B cell (primary cell): ENCODE measurements at regions not wholly inside any gene's neighbourhood (a gene's known extent, or its start where the extent isn't known, plus 50 kb on each side); places are given as distances from the start of the nearest gene placed in this dataset.

Experiments used
- ATAC-seq: fragments of 200-7000 bp; cut with Tn5 transposase; one replicate; pipeline ENCODE4 v1.10.0; 2021; ENCODE audit warnings: low read depth, mild to moderate bottlenecking, moderate number of reproducible peaks, moderate library complexity
- CTCF ChIA-PET: fragments of 350-600 bp; sonication (Branson Sonifier 250); formaldehyde crosslinking; loops from one replicate; lab custom pipeline; 2021; ENCODE audit warnings: antibody characterized with exemption, inconsistent platforms; lab: Charles Lee
- POLR2A ChIA-PET: fragments of 350-600 bp; sonication (Branson Sonifier 250); formaldehyde crosslinking; loops from one replicate; lab custom pipeline; 2021; ENCODE audit warnings: antibody characterized with exemption; lab: Charles Lee
- DNase-seq: peaks from one replicate; pipeline ENCODE4 v3.0.0; 2013
- H2AFZ ChIP-seq: 2 replicates; pipeline ENCODE4 v1.6.1; 2012; ENCODE audit warnings: mild to moderate bottlenecking, low read depth, low read length; ENCODE audit not compliant: insufficient read depth, poor library complexity, severe bottlenecking
- H3K27ac ChIP-seq, 2 donors: 1 replicate in 1 of 2; 2 replicates in 1 of 2; pipeline ENCODE4 v1.5.1; 2012 to 2013; ENCODE audit warnings: low read length in 2 of 2, mild to moderate bottlenecking in 2 of 2, moderate library complexity in 1 of 2
- H3K27me3 ChIP-seq, 4 experiments: fragments of 200-600 bp in 1 of 4; sonication (generic) in 1 of 4; replicated peaks in 1 of 4; 1 replicate in 2 of 4; 2 replicates in 2 of 4; pipeline versions ENCODE4 v1.6.1 to v1.7.0; 2013 to 2016; ENCODE audit warnings: low read length in 3 of 4, mild to moderate bottlenecking in 2 of 4, mixed read lengths in 1 of 4, moderate library complexity in 1 of 4; ENCODE audit not compliant: insufficient read depth in 4 of 4, control insufficient read depth in 3 of 4; ENCODE audit errors: control extremely low read depth in 1 of 4
- H3K36me3 ChIP-seq, 2 experiments: replicated peaks in 1 of 2; 1 replicate in 1 of 2; 2 replicates in 1 of 2; pipeline versions ENCODE4 v1.6.1 to v1.7.1; 2013; ENCODE audit warnings: low read length in 1 of 2; ENCODE audit not compliant: insufficient read depth in 2 of 2, control insufficient read depth in 1 of 2; ENCODE audit errors: control extremely low read depth in 1 of 2, extremely low read depth in 1 of 2
- H3K4me1 ChIP-seq, 2 donors: fragments of 200-600 bp in 1 of 2; sonication (generic) in 1 of 2; 1 replicate in 1 of 2; 2 replicates in 1 of 2; pipeline versions ENCODE4 v1.5.1 to v1.6.1; 2013 to 2017; ENCODE audit warnings: low read length in 2 of 2; ENCODE audit not compliant: control insufficient read depth in 2 of 2, insufficient read depth in 2 of 2
- H3K4me2 ChIP-seq: replicated peaks from 2 replicates; pipeline ENCODE3; 2012; ENCODE audit warnings: mild to moderate bottlenecking, low read depth, low read length; ENCODE audit not compliant: poor library complexity, severe bottlenecking
- H3K4me3 ChIP-seq, 5 experiments: fragments of 200-600 bp in 1 of 5; sonication (generic) in 1 of 5; 1 replicate in 3 of 5; 2 replicates in 2 of 5; pipeline versions ENCODE4 v1.5.1 to v1.7.0; 2011 to 2016; ENCODE audit warnings: low read length in 4 of 5, mild to moderate bottlenecking in 4 of 5, low read depth in 2 of 5, control low read depth in 1 of 5, moderate library complexity in 1 of 5; ENCODE audit not compliant: insufficient read depth in 1 of 5; ENCODE audit errors: control extremely low read depth in 1 of 5, extremely low read depth in 1 of 5
- H3K79me2 ChIP-seq: fragments of 200-600 bp; sonication (generic); one replicate; pipeline ENCODE4 v1.6.0; 2016; ENCODE audit warnings: low read length; ENCODE audit not compliant: control insufficient read depth, insufficient read depth
- H3K9ac ChIP-seq: fragments of 200-600 bp; sonication (generic); 2 replicates; pipeline ENCODE4 v1.6.1; 2017; ENCODE audit warnings: mild to moderate bottlenecking, low read length, moderate library complexity
- H3K9me3 ChIP-seq, 3 donors: one replicate each; pipeline versions ENCODE4 v1.6.1 to v1.7.1; 2013; ENCODE audit warnings: low read length in 2 of 3; ENCODE audit not compliant: control insufficient read depth in 2 of 3, insufficient read depth in 1 of 3; ENCODE audit errors: control extremely low read depth in 1 of 3
- H4K20me1 ChIP-seq: 2 replicates; pipeline ENCODE4 v1.6.0; 2012; ENCODE audit warnings: mild to moderate bottlenecking, low read length; ENCODE audit not compliant: insufficient read depth, control insufficient read depth, poor library complexity, severe bottlenecking
- H3K27ac Mint-ChIP-seq: one replicate; pipeline ENCODE4 v1.8.0; 2021; ENCODE audit warnings: mixed read lengths
- H3K27me3 Mint-ChIP-seq: one replicate; pipeline ENCODE4 v1.8.0; 2021; ENCODE audit warnings: mixed read lengths
- H3K4me1 Mint-ChIP-seq: one replicate; pipeline ENCODE4 v1.8.0; 2021; ENCODE audit warnings: mixed read lengths
- H3K4me3 Mint-ChIP-seq: one replicate; pipeline ENCODE4 v1.8.0; 2021; ENCODE audit warnings: mixed read lengths
- H3K9me3 Mint-ChIP-seq: one replicate; pipeline ENCODE4 v1.8.0; 2022; ENCODE audit warnings: mixed read lengths; ENCODE audit not compliant: insufficient read depth
- EZH2 ChIP-seq: IDR thresholded peaks from 2 replicates; pipeline ENCODE4 v1.6.1; 2012; ENCODE audit warnings: borderline replicate concordance, low read depth, mild to moderate bottlenecking, moderate library complexity, low read length; ENCODE audit not compliant: insufficient read depth, poor library complexity, severe bottlenecking
- WGBS: methylation state at CpG from one replicate; pipeline ENCODE4 v1.1.5; 2013; ENCODE audit warnings: missing lambda C conversion rate; ENCODE audit not compliant: insufficient coverage; 5-methylcytosine and 5-hydroxymethylcytosine counted together
- intact Hi-C: fragments of 100-400 bp; cut with micrococcal nuclease; formaldehyde crosslinking; loops from one replicate; pipeline ENCODE4 v1.10.0; 2022
- TF ChIP-seq, protein P1 (sequence below): fragments of 200-600 bp; IDR thresholded peaks from one replicate; pipeline ENCODE4 v1.8.0; 2022; ENCODE audit warnings: antibody characterized with exemption, mild to moderate bottlenecking

DNA sequence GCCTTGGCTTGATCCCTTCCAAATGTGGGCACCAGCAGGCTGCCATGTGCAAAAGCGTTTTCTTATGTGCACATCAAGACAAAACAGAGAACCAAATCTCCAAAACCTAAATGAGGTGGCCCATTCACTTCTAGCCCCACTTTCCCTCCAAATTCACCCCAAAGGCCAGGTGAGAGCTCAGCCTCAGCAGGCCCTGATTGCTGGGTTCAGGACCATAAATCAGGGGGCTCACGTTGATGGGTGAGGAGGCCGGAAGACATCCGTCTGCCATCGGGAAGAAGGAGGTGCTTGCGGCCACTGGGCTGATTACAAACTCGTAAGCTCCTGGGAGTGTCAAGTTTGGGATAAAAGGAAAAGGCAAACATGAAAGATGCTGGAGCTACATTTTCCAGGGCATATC lies 86.7 kb upstream of the CLDN14 start:
- H3K27ac ChIP-seq, result no peak overlapping the region
- no peaks in the 10 kb centered on the region for H3K79me2 ChIP-seq
- H3K27me3 Mint-ChIP-seq, result peaks cover 19% of the 10 kb centered on the region
- H3K4me1 Mint-ChIP-seq, result no peaks in the 10 kb centered on the region
- no peaks in the 10 kb centered on the region for H4K20me1 ChIP-seq
- no peak overlapping the region for H3K4me2 ChIP-seq
- ChIA-PET POLR2A (no interaction called here), CTCF (no interaction called here)
- no peaks in the 10 kb centered on the region for H3K9me3 Mint-ChIP-seq
- H3K4me3 Mint-ChIP-seq, result no peak overlapping the region
- 96% methylated on average over 7 of the region's 7 CpGs for WGBS
- DNase-seq, result no peak
- TF ChIP-seq EZH2, result no peak
- TF ChIP-seq, protein P1, sequence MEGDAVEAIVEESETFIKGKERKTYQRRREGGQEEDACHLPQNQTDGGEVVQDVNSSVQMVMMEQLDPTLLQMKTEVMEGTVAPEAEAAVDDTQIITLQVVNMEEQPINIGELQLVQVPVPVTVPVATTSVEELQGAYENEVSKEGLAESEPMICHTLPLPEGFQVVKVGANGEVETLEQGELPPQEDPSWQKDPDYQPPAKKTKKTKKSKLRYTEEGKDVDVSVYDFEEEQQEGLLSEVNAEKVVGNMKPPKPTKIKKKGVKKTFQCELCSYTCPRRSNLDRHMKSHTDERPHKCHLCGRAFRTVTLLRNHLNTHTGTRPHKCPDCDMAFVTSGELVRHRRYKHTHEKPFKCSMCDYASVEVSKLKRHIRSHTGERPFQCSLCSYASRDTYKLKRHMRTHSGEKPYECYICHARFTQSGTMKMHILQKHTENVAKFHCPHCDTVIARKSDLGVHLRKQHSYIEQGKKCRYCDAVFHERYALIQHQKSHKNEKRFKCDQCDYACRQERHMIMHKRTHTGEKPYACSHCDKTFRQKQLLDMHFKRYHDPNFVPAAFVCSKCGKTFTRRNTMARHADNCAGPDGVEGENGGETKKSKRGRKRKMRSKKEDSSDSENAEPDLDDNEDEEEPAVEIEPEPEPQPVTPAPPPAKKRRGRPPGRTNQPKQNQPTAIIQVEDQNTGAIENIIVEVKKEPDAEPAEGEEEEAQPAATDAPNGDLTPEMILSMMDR, result no peak
- no peak overlapping the region for H2AFZ ChIP-seq
- ATAC-seq, result no peak
- intact Hi-C loops, result no loop called here
- H3K4me3 ChIP-seq, result no peak overlapping the region
- H3K9me3 ChIP-seq, result no peaks in the 10 kb centered on the region
- peaks cover 0 to 4% (median 0%) of the 10 kb centered on the region in 4 experiments for H3K27me3 ChIP-seq
- H3K9ac ChIP-seq, result no peak overlapping the region
- no peaks in the 10 kb centered on the region for H3K4me1 ChIP-seq
- H3K27ac Mint-ChIP-seq, result no peak overlapping the region
- H3K36me3 ChIP-seq, result no peaks in the 10 kb centered on the region

DNA sequence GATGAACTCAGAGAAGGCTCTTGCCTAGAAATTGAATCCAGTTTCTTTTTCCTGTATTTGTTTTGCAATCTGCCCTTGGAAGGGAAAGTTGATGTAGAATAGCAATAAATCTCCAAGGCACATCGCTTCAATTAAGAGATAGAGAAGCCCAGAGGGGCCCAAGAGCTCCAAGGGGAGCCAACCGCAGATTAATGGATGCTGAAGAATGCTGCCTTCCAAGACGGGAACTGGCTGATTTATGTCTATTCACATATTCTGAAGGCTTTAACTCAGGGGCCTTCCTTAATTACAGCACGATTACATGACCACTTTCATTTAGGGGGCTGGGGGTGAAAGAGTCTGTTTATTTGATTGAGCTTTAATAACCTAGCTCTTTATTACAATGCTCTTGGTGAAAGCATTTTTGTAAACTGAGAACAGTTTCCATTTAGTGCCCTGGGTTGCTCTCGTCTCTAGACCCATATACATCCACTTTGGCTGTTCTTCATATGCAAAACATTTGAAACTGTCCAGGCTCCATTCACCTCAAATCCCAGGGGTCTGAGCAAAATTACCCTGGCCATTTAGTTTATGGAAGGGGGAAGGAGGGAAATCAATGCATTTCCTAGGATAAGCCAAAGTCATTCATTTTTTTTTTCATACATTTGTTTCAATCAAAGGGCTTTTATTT lies 87.4 kb upstream of the CLDN14 start:
- ChIA-PET CTCF (no interaction called here), POLR2A (no interaction called here)
- Mint-ChIP-seq H3K27ac (no peak overlapping the region), H3K27me3 (peaks cover 15% of the 10 kb centered on the region), H3K9me3 (no peaks in the 10 kb centered on the region), H3K4me1 (no peaks in the 10 kb centered on the region), H3K4me3 (no peak overlapping the region)
- ATAC-seq (no peak), DNase-seq (no peak)
- no peaks in the 10 kb centered on the region for H3K4me1 ChIP-seq
- TF ChIP-seq EZH2, result no peak
- TF ChIP-seq, protein P1, result no peak
- H3K9ac ChIP-seq, result no peak overlapping the region
- H3K9me3 ChIP-seq, result no peaks in the 10 kb centered on the region
- H3K4me2 ChIP-seq, result no peak overlapping the region
- H3K4me3 ChIP-seq, result no peak overlapping the region
- H3K36me3 ChIP-seq, result no peaks in the 10 kb centered on the region
- H2AFZ ChIP-seq, result no peak overlapping the region
- no peak overlapping the region for H3K27ac ChIP-seq
- WGBS, result 80% methylated on average over 1 of the region's 5 CpGs
- H3K27me3 ChIP-seq, result peaks cover 0 to 4% (median 0%) of the 10 kb centered on the region in 4 experiments
- H4K20me1 ChIP-seq, result no peaks in the 10 kb centered on the region
- H3K79me2 ChIP-seq, result no peaks in the 10 kb centered on the region
- intact Hi-C loops, result no loop called here
